Activated T-cell treated with anti-CD3 and anti-CD28 coated beads, Interleukin-2, amount 50 U/mL, for 48 hours (primary cell): ENCODE measurements at regions not wholly inside any gene's neighbourhood (a gene's known extent, or its start where the extent isn't known, plus 50 kb on each side); places are given as distances from the start of the nearest gene placed in this dataset.
"Not testable (repeated sequence)": the region's sequence is repeated elsewhere in the genome, so short reads cannot be mapped to it uniquely, and the experiment has no call there.

Source experiments
- DNase-seq, 2 experiments: peaks; one replicate each; pipeline ENCODE4 v3.0.0-alpha.2; 2020

- not testable (repeated sequence) for DNase-seq
These were observed 51.8 kb upstream of the SLC39A8 start for GRCh38 chr4:102397056-102397455.

- no peak for DNase-seq
These were observed 53.7 kb upstream of the SLC39A8 start for GRCh38 chr4:102399021-102399420.

GRCh38 chr4:102400898-102401297 lies 55.6 kb upstream of the SLC39A8 start:
- DNase-seq, result no peak

DNA sequence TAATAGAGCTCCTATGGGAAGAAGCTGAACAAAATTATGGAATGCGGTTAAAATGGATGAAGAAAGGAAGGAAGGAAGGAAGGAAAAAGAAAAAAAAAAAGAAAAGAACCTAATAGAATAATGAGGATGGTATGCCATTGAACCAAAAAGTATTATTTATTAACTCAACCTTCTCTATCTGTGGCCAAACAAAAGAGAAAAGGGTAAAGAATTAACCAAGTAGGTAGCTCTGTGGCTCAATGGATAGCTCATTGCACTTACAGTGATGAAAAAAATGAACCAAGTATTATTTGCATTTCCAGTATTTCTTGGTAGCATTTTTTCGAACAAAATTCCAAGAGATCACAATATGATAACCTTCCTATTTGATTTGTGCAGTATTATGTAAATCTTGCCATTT lies 56.9 kb upstream of the SLC39A8 start:
- DNase-seq, result no peak

DNA sequence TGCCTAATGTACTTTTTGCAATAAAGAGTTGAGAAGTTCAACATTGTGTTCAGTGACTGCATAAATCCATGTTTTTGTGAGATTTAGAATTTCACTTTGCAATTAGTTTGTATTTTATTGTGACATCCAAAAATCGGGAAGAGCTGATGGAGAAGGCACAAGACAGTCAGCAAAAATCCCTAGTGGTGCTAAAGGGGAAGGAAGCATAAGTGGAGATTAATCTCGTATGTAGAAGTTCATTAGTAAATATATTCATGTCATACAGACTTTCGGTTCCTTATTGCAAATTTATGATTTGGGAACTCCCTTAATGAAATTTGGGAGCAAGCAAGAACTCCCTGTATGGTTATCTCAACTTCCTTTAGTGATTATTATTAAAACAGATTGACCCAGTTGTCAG lies 57.8 kb upstream of the SLC39A8 start:
- no peak for DNase-seq

- DNase-seq, result no peak
These were observed 59.2 kb upstream of the SLC39A8 start for GRCh38 chr4:102404431-102404969.

DNA sequence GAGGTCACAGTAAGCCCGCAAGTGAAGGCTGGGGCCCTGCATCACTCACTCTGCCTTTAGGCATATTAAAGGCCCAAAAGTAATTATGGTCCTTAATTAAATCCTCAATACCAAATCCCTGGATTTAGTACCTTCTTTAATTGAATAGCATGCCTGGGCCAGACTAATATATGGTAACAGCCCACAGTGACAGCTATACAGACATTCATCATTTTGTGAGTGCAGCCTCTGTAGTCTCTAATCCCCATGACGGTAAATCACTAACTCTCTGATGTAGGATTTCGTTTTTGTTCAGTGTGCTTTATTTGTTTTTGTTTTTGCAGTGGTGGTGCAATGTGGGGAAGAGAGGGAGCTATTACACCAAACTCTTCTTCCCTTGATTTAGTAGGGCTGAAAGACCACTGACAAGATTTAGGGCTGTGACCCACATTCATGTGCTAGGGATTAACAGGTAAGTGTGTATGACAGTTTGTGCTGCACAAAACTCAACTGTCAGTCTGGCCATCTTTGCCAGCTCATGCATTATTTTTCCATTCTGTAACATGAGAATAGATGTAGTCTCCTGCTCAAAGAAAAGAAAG lies 60.6 kb upstream of the SLC39A8 start:
- DNase-seq, result no peak

GRCh38 chr4:102410884-102411283 lies 65.6 kb upstream of the SLC39A8 start:
- not testable (repeated sequence) for DNase-seq

DNA sequence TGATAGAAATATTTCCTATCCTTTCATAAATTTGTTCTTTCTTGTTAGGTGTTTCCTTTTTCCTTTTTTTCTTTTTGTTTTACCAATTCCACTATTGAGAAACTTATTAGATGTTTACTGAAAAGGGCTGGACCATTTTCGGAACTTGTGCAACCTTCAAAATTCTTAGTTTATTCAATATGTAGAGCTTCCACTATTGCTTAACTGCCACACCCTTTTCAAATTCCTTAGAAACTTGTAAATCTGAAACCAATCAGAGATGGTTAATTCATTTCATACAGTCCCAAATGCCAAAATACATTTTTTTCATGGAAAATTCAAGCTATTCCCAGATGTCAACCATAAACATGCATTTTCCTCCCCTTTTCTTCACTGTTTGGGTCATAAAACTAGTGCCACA lies 66.1 kb upstream of the SLC39A8 start:
- DNase-seq, result no peak

DNA sequence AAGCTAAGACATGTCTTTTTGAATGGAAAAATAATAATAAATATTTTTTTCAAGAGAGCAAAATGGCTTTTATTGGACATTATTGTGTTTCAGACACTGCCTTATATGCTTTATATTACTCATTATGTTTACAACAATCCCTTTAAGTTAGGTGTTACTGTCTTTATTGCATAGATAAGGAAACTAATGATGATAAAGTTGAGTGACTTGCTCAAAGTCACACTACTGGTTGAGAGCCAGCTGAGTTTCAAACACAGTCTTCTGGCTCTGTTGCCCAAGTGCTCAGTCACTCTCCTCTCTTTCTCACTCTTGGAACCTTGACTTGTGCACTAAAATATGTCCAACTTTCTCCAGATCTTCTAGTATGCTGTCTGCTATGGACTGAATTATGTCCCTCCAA lies 71.5 kb upstream of the SLC39A8 start:
- DNase-seq, result no peak

- DNase-seq, result no peak
These were observed 75.5 kb upstream of the SLC39A8 start for GRCh38 chr4:102420563-102421398.

DNA sequence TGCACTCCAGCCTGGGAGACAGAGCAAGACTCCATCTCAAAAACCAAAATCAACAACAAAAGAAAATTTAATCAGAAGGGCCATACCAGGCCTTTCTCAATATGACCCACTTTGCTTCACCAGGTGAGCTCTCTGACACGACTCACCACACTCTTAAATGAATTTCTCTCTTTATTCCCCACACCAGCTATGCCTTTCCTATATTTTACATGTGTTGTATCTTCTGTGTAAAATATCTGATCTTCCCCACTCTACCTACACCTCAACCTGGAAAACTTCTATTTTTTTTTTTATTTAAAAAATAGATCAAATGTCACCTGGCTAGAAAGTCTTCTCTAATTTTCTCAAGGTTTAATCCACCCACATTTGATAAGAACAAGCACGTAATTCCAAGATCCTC lies 77.6 kb upstream of the SLC39A8 start:
- DNase-seq, result no peak

- no peak for DNase-seq
These were observed 77.8 kb upstream of the NFKB1 start for GRCh38 chr4:102423375-102423774.

- no peak for DNase-seq
These were observed 73.7 kb upstream of the NFKB1 start for GRCh38 chr4:102427371-102427998.

DNA sequence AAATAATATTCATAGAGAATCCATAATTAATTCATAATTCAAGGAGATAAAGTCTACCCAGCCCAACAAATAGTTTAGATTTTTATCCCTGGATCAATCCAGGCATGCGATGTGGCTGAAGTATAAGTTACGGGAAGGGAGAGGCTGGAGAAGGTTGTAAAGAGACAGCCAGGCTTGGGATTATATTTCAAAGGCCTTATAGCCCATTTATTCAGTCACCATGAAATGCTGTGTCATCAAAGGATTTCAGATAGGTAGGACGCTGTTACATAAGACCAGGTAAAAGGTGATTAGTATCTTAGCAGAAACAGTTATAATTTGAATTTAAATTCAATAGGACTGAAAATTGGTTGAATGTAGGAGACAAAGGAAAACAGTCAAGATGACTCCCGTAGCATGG lies 73.0 kb upstream of the NFKB1 start:
- no peak for DNase-seq

GRCh38 chr4:102429553-102429952 lies 71.6 kb upstream of the NFKB1 start:
- no peak for DNase-seq

GRCh38 chr4:102430461-102430910 lies 70.7 kb upstream of the NFKB1 start:
- DNase-seq, result no peak

GRCh38 chr4:102431608-102431961 lies 69.6 kb upstream of the NFKB1 start:
- DNase-seq, result no peak

- no peak for DNase-seq
These were observed 64.0 kb upstream of the NFKB1 start for GRCh38 chr4:102437111-102437510.

DNA sequence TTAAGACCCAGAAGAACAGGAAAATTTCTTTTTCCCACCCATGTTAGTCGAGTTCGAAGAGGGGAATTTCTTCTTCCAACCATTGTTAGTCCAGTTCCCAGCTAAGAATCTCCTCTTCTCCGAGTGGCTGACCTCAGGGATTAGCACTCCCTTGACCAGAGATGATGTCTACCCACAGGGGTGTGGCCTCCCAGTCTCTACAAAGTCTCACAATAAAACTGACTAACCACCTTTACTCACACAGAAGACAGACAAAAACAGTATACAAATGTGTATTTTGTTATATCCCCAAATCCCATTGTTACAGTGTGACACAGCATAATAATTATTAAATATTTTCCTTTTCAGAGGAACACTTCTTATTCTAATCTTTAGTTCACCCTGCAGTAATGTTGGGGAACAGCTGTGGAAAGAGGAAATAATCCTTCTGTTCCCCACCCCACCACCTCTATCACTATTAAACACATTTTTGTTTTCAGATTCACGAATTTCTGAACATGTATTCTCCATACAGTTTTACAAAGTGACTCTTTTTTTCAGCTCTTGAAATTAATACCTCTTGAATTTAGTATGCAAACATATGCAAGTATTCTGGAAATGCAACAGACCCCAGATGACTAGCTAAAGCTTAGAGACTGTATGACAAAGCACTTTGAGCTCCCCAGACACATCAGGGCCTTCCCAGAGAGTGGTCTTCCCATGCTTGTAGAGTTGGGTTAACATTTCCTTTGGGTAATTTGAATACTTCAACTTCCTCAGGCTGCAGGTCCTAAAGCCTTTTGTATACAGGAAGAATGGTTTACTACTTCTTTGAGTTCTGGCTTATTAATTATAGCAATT lies 62.5 kb upstream of the NFKB1 start:
- DNase-seq, result no peak

- no peak for DNase-seq
These were observed 61.9 kb upstream of the NFKB1 start for GRCh38 chr4:102439236-102439614.

- no peak for DNase-seq
These were observed 61.3 kb upstream of the NFKB1 start for GRCh38 chr4:102439812-102440211.

DNA sequence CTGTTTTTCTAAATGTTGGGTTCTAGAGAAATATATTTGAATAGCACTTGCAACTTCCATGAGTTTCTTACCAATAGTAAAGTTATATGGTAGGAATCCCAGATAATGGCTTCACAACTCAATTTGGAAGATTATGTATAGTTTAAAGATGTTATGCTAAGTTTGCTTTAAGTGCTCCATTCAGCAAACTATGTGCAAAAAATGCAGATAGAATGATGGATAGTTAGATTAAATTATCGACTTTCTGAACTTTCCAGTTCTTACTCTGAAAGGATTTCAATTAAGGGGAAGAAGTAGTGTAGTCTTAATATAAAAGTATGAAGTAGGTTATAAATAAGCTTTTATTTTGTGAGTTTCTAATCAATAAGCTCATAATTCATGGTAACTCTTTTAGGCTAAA lies 60.7 kb upstream of the NFKB1 start:
- DNase-seq, result no peak
